OCI-LY7 (cell line): ENCODE measurements at regions not wholly inside any gene's neighbourhood (a gene's known extent, or its start where the extent isn't known, plus 50 kb on each side); places are given as distances from the start of the nearest gene placed in this dataset.

Source experiments
- EZH2phosphoT487 ChIP-seq: fragments of 200-600 bp; sonication (generic); IDR thresholded peaks from 2 replicates; pipeline ENCODE4 v1.6.1; 2018; ENCODE audit warnings: low read depth, borderline replicate concordance, mild to moderate bottlenecking, mixed run types, antibody characterized with exemption, low read length, moderate library complexity, mixed read lengths
- TF ChIP-seq, protein P1 (sequence below): fragments of 200-600 bp; sonication (generic); conservative IDR thresholded peaks from 2 replicates; pipeline ENCODE4 v1.5.1; 2014; ENCODE audit warnings: mild to moderate bottlenecking, antibody characterized with exemption, low read length, moderate library complexity, mixed read lengths

DNA sequence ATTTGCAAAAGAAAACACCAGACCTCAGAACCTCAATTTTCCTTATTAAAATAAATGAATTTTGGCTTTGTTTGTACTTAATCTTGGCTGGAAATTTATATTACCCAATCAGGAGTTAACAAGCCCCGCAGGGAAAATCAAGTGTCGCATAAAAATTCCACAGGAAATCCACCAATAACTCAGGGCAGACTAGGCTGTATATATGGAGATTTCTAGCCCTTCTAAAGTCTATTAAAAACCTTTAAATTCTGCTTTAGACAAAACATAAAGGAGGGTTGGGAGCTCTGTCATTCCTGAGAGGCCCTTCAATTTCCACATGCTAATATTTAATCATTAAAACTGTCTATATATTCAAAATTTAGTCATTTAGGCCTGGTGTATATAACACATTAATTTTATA lies 434.7 kb downstream of the CDH11 start:
- TF ChIP-seq, protein P1, sequence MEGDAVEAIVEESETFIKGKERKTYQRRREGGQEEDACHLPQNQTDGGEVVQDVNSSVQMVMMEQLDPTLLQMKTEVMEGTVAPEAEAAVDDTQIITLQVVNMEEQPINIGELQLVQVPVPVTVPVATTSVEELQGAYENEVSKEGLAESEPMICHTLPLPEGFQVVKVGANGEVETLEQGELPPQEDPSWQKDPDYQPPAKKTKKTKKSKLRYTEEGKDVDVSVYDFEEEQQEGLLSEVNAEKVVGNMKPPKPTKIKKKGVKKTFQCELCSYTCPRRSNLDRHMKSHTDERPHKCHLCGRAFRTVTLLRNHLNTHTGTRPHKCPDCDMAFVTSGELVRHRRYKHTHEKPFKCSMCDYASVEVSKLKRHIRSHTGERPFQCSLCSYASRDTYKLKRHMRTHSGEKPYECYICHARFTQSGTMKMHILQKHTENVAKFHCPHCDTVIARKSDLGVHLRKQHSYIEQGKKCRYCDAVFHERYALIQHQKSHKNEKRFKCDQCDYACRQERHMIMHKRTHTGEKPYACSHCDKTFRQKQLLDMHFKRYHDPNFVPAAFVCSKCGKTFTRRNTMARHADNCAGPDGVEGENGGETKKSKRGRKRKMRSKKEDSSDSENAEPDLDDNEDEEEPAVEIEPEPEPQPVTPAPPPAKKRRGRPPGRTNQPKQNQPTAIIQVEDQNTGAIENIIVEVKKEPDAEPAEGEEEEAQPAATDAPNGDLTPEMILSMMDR: no peak
- TF ChIP-seq EZH2phosphoT487: no peak
